Stomach (tissue), 4 donors: ENCODE measurements at regions not wholly inside any gene's neighbourhood (a gene's known extent, or its start where the extent isn't known, plus 50 kb on each side); places are given as distances from the start of the nearest gene placed in this dataset.

Experiments used
- POLR2AphosphoS5 ChIP-seq, 3 donors: sonication (generic); formaldehyde crosslinking; IDR thresholded peaks; one replicate each; pipeline ENCODE4 v1.6.1; 2016; ENCODE audit warnings: antibody characterized with exemption in 3 of 3
- TF ChIP-seq, protein P1 (sequence below), 7 experiments: fragments of 450-650 bp in 4 of 7; fragments of 200-600 bp in 3 of 7; sonication (generic) in 3 of 7; IDR thresholded peaks; one replicate each; pipeline ENCODE4 v1.5.1; 2016 to 2019; ENCODE audit warnings: antibody characterized with exemption in 7 of 7, control low read depth in 2 of 7, mild to moderate bottlenecking in 1 of 7

DNA sequence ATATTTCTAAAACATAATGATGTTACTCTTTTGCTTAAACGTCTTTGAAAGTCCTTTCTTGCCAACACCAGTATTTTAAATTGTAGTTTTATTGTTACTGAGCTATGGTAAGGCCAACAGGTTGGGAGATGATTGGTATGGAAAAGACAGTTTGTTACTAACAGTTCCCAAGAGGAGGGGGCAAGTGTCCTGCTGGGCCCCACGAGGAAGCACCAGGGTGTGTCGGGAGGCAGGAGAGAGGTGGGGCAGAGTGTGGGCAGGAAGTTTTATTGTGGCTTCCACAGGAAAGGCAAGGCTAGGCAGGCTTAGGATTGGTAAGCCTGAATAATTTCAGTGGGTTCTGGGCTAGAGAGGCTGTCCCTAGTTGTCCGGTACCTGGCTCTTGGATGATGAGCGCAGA lies 134.3 kb downstream of the SOCS6 start:
- TF ChIP-seq, protein P1, sequence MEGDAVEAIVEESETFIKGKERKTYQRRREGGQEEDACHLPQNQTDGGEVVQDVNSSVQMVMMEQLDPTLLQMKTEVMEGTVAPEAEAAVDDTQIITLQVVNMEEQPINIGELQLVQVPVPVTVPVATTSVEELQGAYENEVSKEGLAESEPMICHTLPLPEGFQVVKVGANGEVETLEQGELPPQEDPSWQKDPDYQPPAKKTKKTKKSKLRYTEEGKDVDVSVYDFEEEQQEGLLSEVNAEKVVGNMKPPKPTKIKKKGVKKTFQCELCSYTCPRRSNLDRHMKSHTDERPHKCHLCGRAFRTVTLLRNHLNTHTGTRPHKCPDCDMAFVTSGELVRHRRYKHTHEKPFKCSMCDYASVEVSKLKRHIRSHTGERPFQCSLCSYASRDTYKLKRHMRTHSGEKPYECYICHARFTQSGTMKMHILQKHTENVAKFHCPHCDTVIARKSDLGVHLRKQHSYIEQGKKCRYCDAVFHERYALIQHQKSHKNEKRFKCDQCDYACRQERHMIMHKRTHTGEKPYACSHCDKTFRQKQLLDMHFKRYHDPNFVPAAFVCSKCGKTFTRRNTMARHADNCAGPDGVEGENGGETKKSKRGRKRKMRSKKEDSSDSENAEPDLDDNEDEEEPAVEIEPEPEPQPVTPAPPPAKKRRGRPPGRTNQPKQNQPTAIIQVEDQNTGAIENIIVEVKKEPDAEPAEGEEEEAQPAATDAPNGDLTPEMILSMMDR (IDR thresholded peaks at IDR 0.05): no peak
- no peak for TF ChIP-seq POLR2AphosphoS5 (IDR thresholded peaks at IDR 0.05)
